H9 (cell line): ENCODE measurements at regions not wholly inside any gene's neighbourhood (a gene's known extent, or its start where the extent isn't known, plus 50 kb on each side); places are given as distances from the start of the nearest gene placed in this dataset.

Experiments
- DNase-seq: peaks from one replicate; pipeline ENCODE4 v3.0.0-alpha.2; 2017
- H2AFZ ChIP-seq: one replicate; pipeline ENCODE4 v1.6.1; 2013; ENCODE audit warnings: mild to moderate bottlenecking, low read length, control low read depth, moderate library complexity
- H2AK5ac ChIP-seq: 2 replicates; pipeline ENCODE4 v1.6.1; 2013; ENCODE audit warnings: low read length, control low read depth, mixed read lengths; ENCODE audit not compliant: insufficient read length
- H2BK120ac ChIP-seq: one replicate; pipeline ENCODE4 v1.6.1; 2013; ENCODE audit warnings: low read depth, mild to moderate bottlenecking, low read length, control low read depth, inconsistent platforms; ENCODE audit not compliant: poor library complexity, severe bottlenecking
- H2BK12ac ChIP-seq: 2 replicates; pipeline ENCODE4 v1.6.1; 2013; ENCODE audit warnings: low read length, control low read depth, mixed read lengths, low read depth; ENCODE audit not compliant: insufficient read length
- H2BK15ac ChIP-seq: 2 replicates; pipeline ENCODE4 v1.6.1; 2013; ENCODE audit warnings: low read depth, low read length, control low read depth
- H2BK20ac ChIP-seq: one replicate; pipeline ENCODE4 v1.6.1; 2013; ENCODE audit warnings: low read depth, mild to moderate bottlenecking, low read length, control low read depth, inconsistent platforms; ENCODE audit not compliant: poor library complexity, severe bottlenecking
- H2BK5ac ChIP-seq: 2 replicates; pipeline ENCODE4 v1.6.1; 2013; ENCODE audit warnings: low read length, control low read depth, mixed read lengths; ENCODE audit not compliant: insufficient read length
- H3K14ac ChIP-seq: 2 replicates; pipeline ENCODE4 v1.6.1; 2013; ENCODE audit warnings: low read length, control low read depth; ENCODE audit not compliant: insufficient read depth
- H3K18ac ChIP-seq: 2 replicates; pipeline ENCODE4 v1.6.1; 2013; ENCODE audit warnings: low read depth, mild to moderate bottlenecking, mixed read lengths, low read length, control low read depth; ENCODE audit not compliant: insufficient read length
- H3K23ac ChIP-seq: 2 replicates; pipeline ENCODE4 v1.6.1; 2013; ENCODE audit warnings: low read length, control low read depth, mixed read lengths, low read depth; ENCODE audit not compliant: insufficient read length
- H3K23me2 ChIP-seq: 2 replicates; pipeline ENCODE4 v1.6.1; 2013; ENCODE audit warnings: low read depth, mild to moderate bottlenecking, mixed read lengths, low read length, control low read depth; ENCODE audit not compliant: insufficient read length, poor library complexity, severe bottlenecking
- H3K27ac ChIP-seq: 2 replicates; pipeline ENCODE4 v1.5.1; 2013; ENCODE audit warnings: low read length, control low read depth, mixed read lengths, low read depth; ENCODE audit not compliant: insufficient read length
- H3K27me3 ChIP-seq: 2 replicates; pipeline ENCODE4 v1.6.1; 2013; ENCODE audit warnings: low read length, control low read depth, inconsistent platforms; ENCODE audit not compliant: insufficient read depth
- H3K4ac ChIP-seq: 2 replicates; pipeline ENCODE4 v1.6.1; 2013; ENCODE audit warnings: low read depth, mild to moderate bottlenecking, control low read depth, inconsistent platforms, low read length, moderate library complexity
- H3K4me1 ChIP-seq: 2 replicates; pipeline ENCODE4 v1.6.1; 2013; ENCODE audit warnings: low read length, control low read depth, inconsistent platforms; ENCODE audit not compliant: insufficient read depth
- H3K4me2 ChIP-seq: 2 replicates; pipeline ENCODE4 v1.6.1; 2013; ENCODE audit warnings: low read length, control low read depth, mixed read lengths; ENCODE audit not compliant: insufficient read length, insufficient read depth
- H3K56ac ChIP-seq: 2 replicates; pipeline ENCODE4 v1.6.1; 2013; ENCODE audit warnings: low read depth, mild to moderate bottlenecking, mixed read lengths, low read length, control low read depth; ENCODE audit not compliant: insufficient read length
- H3K79me1 ChIP-seq: 2 replicates; pipeline ENCODE4 v1.6.1; 2013; ENCODE audit warnings: low read depth, mild to moderate bottlenecking, moderate library complexity, low read length, control low read depth, inconsistent platforms; ENCODE audit not compliant: insufficient read depth, poor library complexity, severe bottlenecking
- H3K79me2 ChIP-seq: 2 replicates; pipeline ENCODE4 v1.6.1; 2013; ENCODE audit warnings: low read length, control low read depth, inconsistent platforms; ENCODE audit not compliant: insufficient read depth
- H3K9ac ChIP-seq: 2 replicates; pipeline ENCODE4 v1.6.1; 2013; ENCODE audit warnings: low read length, control low read depth, mixed read lengths; ENCODE audit not compliant: insufficient read length; ENCODE audit errors: extremely low read depth
- H3K9me3 ChIP-seq: one replicate; pipeline ENCODE4 v1.6.1; 2013; ENCODE audit warnings: low read depth, low read length, inconsistent platforms; ENCODE audit not compliant: control insufficient read depth
- H3T11ph ChIP-seq: one replicate; pipeline ENCODE4 v1.6.1; 2013; ENCODE audit warnings: mild to moderate bottlenecking, low read length, control low read depth, inconsistent platforms
- H4K20me1 ChIP-seq: one replicate; pipeline ENCODE4 v1.6.1; 2013; ENCODE audit not compliant: control insufficient read depth, insufficient read length, insufficient read depth
- H4K5ac ChIP-seq: 2 replicates; pipeline ENCODE4 v1.6.1; 2013; ENCODE audit warnings: low read depth, mild to moderate bottlenecking, mixed read lengths, low read length, control low read depth; ENCODE audit not compliant: insufficient read length
- H4K8ac ChIP-seq: replicated peaks from 2 replicates; pipeline ENCODE4 v1.6.1; 2013; ENCODE audit warnings: low read length, control low read depth, mixed read lengths, low read depth; ENCODE audit not compliant: insufficient read length
- H4K91ac ChIP-seq: 2 replicates; pipeline ENCODE4 v1.6.1; 2013; ENCODE audit warnings: low read depth, mild to moderate bottlenecking, moderate library complexity, mixed read lengths, low read length, control low read depth; ENCODE audit not compliant: insufficient read length
- H3K27ac Mint-ChIP-seq, 3 experiments: 2 replicates in 2 of 3; 3 replicates in 1 of 3; pipeline ENCODE4 v1.8.0; 2020 to 2021; ENCODE audit warnings: mixed read lengths in 3 of 3, mild to moderate bottlenecking in 1 of 3, moderate library complexity in 1 of 3
- H3K27me3 Mint-ChIP-seq: 2 replicates; pipeline ENCODE4 v1.8.0; 2021; ENCODE audit warnings: low read depth, mild to moderate bottlenecking, moderate library complexity, mixed read lengths
- H3K36me3 Mint-ChIP-seq, 3 experiments: 2 replicates in 2 of 3; 3 replicates in 1 of 3; pipeline ENCODE4 v1.8.0; 2020 to 2021; ENCODE audit warnings: low read depth in 3 of 3, mixed read lengths in 3 of 3; ENCODE audit not compliant: insufficient read depth in 1 of 3
- H3K4me1 Mint-ChIP-seq, 2 experiments: 2 replicates each; pipeline ENCODE4 v1.8.0; 2020; ENCODE audit warnings: mixed read lengths in 2 of 2
- H3K4me3 Mint-ChIP-seq, 2 experiments: 2 replicates in 1 of 2; 3 replicates in 1 of 2; pipeline ENCODE4 v1.8.0; 2020 to 2021; ENCODE audit warnings: mild to moderate bottlenecking in 2 of 2, mixed read lengths in 2 of 2, moderate library complexity in 1 of 2
- H3K9me3 Mint-ChIP-seq, 2 experiments: 2 replicates in 1 of 2; 3 replicates in 1 of 2; pipeline ENCODE4 v1.8.0; 2020; ENCODE audit warnings: mild to moderate bottlenecking in 2 of 2, mixed read lengths in 2 of 2, moderate library complexity in 1 of 2
- CTCF ChIP-seq: fragments of 200-600 bp; sonication (generic); conservative IDR thresholded peaks from 3 replicates; pipeline ENCODE4 v1.8.0; 2021; ENCODE audit warnings: antibody characterized with exemption, mild to moderate bottlenecking
- WGBS: extraction: QIAGEN DNeasy Blood & Tissue Kit; methylation state at CpG from one replicate; pipeline ENCODE4 v1.1.7; 2013; ENCODE audit warnings: missing lambda C conversion rate, low lambda C conversion rate, mixed read lengths; ENCODE audit not compliant: insufficient read length; ENCODE audit errors: extremely low coverage; 5-methylcytosine and 5-hydroxymethylcytosine counted together

- H4K8ac ChIP-seq, result no peak overlapping the region
- no peaks in the 10 kb centered on the region for H3K4me1 Mint-ChIP-seq
- peaks cover 0 to 4% of the 10 kb centered on the region in 2 experiments; a peak in 2 of 5 replicates for H3K9me3 Mint-ChIP-seq
- H3K27me3 Mint-ChIP-seq, result no peaks in the 10 kb centered on the region
- no peak overlapping the region for H3K14ac ChIP-seq
- H3K56ac ChIP-seq, result no peak overlapping the region
- peaks cover 0 to 7% (median 0%) of the 10 kb centered on the region in 3 experiments; a peak in 2 of 7 replicates for H3K36me3 Mint-ChIP-seq
- no peak overlapping the region for H2BK5ac ChIP-seq
- no peaks in the 10 kb centered on the region for H3K79me2 ChIP-seq
- no peak overlapping the region for H2BK120ac ChIP-seq
- H3K27ac ChIP-seq, result no peak overlapping the region
- H3T11ph ChIP-seq, result no peak overlapping the region
- no peaks in the 10 kb centered on the region for H3K4me1 ChIP-seq
- no peak overlapping the region for H3K9ac ChIP-seq
- no peak overlapping the region for H3K23ac ChIP-seq
- H4K91ac ChIP-seq, result no peak overlapping the region
- H3K18ac ChIP-seq, result no peak overlapping the region
- H2AK5ac ChIP-seq, result no peak overlapping the region
- H3K27ac Mint-ChIP-seq, result no peak overlapping the region
- H3K23me2 ChIP-seq, result no peaks in the 10 kb centered on the region
- H2BK12ac ChIP-seq, result no peak overlapping the region
- no peaks in the 10 kb centered on the region for H3K27me3 ChIP-seq
- no peaks in the 10 kb centered on the region for H3K79me1 ChIP-seq
- H3K9me3 ChIP-seq, result no peaks in the 10 kb centered on the region
- no peak overlapping the region for H3K4me3 Mint-ChIP-seq
- no peak overlapping the region for H2BK20ac ChIP-seq
- no peak overlapping the region for H2BK15ac ChIP-seq
- WGBS, result no CpG with 5 or more reads among the region's 3 CpGs
- H4K20me1 ChIP-seq, result no peaks in the 10 kb centered on the region
- no peak for DNase-seq
- H3K4me2 ChIP-seq, result no peak overlapping the region
- H2AFZ ChIP-seq, result no peak overlapping the region
- H4K5ac ChIP-seq, result no peak overlapping the region
- TF ChIP-seq CTCF, result no peak
- H3K4ac ChIP-seq, result no peak overlapping the region
Observed at GRCh38 chr4:130859991-130860390, 1764.0 kb downstream of the C4orf33 start.
